Loucy (cell line): ENCODE measurements at regions not wholly inside any gene's neighbourhood (a gene's known extent, or its start where the extent isn't known, plus 50 kb on each side); places are given as distances from the start of the nearest gene placed in this dataset.

Source experiments
- CTCF ChIP-seq: fragments of 200-600 bp; sonication (generic); conservative IDR thresholded peaks from 2 replicates; pipeline ENCODE4 v1.5.1; 2014; ENCODE audit warnings: mild to moderate bottlenecking, antibody characterized with exemption, low read length
- EZH2phosphoT487 ChIP-seq: fragments of 200-600 bp; IDR thresholded peaks from 2 replicates; pipeline ENCODE4 v1.6.1; 2018; ENCODE audit warnings: antibody characterized with exemption, mild to moderate bottlenecking, moderate library complexity, borderline replicate concordance

- TF ChIP-seq CTCF, result no peak
- TF ChIP-seq EZH2phosphoT487, result no peak
Measured at GRCh38 chr5:20287640-20288039, 299.6 kb upstream of the CDH18 start.
